ENCODE measurements at regions not wholly inside any gene's neighbourhood (a gene's known extent, or its start where the extent isn't known, plus 50 kb on each side); places are given as distances from the start of the nearest gene placed in this dataset.

- TF ChIP-seq CTCF (IDR thresholded peaks at IDR 0.05) = no peak
- no peak for TF ChIP-seq POLR2A (IDR thresholded peaks at IDR 0.05)
Measured at GRCh38 chr9:108043585-108043984, 554.0 kb upstream of the KLF4 start.

Data from transverse colon (tissue), 3 donors.